Left lung (tissue), 4 donors: ENCODE measurements at regions not wholly inside any gene's neighbourhood (a gene's known extent, or its start where the extent isn't known, plus 50 kb on each side); places are given as distances from the start of the nearest gene placed in this dataset.

Source experiments
- ATAC-seq: fragments of 200-7000 bp; cut with Tn5 transposase; one replicate; pipeline ENCODE4 v1.9.1; 2020; ENCODE audit warnings: moderate library complexity
- DNase-seq, 4 donors: peaks; one replicate each; pipeline ENCODE4 v3.0.0-alpha.2; 2013 to 2020
- H3K27ac ChIP-seq, 2 donors: fragments of 200-600 bp; sonication (generic) in 1 of 2; one replicate each; pipeline versions ENCODE4 v1.5.0 to v1.8.0; 2020 to 2021
- H3K27me3 ChIP-seq, 2 donors: fragments of 200-600 bp; sonication (generic) in 1 of 2; one replicate each; pipeline versions ENCODE4 v1.5.0 to v1.8.0; 2020 to 2021
- H3K36me3 ChIP-seq, 2 donors: fragments of 200-600 bp; sonication (generic) in 1 of 2; one replicate each; pipeline versions ENCODE4 v1.5.0 to v1.8.0; 2020 to 2021
- H3K4me1 ChIP-seq, 2 donors: fragments of 200-600 bp; one replicate each; pipeline ENCODE4 v1.8.0; 2021
- H3K4me3 ChIP-seq, 2 donors: fragments of 200-600 bp; sonication (generic) in 1 of 2; one replicate each; pipeline versions ENCODE4 v1.5.0 to v1.8.0; 2020 to 2021; ENCODE audit warnings: mild to moderate bottlenecking in 1 of 2
- H3K9me3 ChIP-seq, 2 donors: fragments of 200-600 bp; sonication (generic) in 1 of 2; one replicate each; pipeline versions ENCODE4 v1.5.0 to v1.8.0; 2020 to 2021
- intact Hi-C, 2 donors: fragments of 100-400 bp; cut with DNase I; formaldehyde crosslinking; loops; one replicate each; pipeline versions ENCODE4 v1.11.2 to v1.14.2; 2022
- TF ChIP-seq, protein P1 (sequence below), 2 donors: fragments of 200-600 bp; sonication (generic) in 1 of 2; IDR thresholded peaks; one replicate each; pipeline versions ENCODE4 v1.5.0 to v1.8.0; 2021; ENCODE audit warnings: antibody characterized with exemption in 2 of 2
- donor health status: DM: no; HTN: yes; CAD: no.
- donor health status: DM: no; HTN: no; CAD: no.

DNA sequence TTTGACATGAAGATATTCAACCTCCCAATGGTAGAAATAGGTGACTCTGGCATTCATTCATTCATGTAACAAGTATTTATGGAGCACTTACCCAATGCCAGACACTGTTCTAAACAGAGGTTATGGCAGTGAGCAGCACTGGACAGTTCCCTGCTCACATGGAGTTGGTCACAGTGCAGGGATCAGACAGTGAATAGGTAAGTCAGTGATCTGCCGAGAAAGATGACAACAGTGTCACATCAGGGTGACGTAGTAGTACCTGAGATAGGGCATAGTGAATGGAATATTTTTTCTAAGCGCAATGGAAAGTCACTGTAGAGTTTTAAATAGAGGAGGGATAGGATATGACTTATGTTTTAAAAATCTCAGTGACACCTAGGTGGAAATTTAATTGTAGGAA lies 791.4 kb upstream of the RBFOX1 start:
- no peak overlapping the region for H3K27ac ChIP-seq
- no peaks in the 10 kb centered on the region for H3K4me1 ChIP-seq
- ATAC-seq: no peak
- no peaks in the 10 kb centered on the region for H3K9me3 ChIP-seq
- TF ChIP-seq, protein P1, sequence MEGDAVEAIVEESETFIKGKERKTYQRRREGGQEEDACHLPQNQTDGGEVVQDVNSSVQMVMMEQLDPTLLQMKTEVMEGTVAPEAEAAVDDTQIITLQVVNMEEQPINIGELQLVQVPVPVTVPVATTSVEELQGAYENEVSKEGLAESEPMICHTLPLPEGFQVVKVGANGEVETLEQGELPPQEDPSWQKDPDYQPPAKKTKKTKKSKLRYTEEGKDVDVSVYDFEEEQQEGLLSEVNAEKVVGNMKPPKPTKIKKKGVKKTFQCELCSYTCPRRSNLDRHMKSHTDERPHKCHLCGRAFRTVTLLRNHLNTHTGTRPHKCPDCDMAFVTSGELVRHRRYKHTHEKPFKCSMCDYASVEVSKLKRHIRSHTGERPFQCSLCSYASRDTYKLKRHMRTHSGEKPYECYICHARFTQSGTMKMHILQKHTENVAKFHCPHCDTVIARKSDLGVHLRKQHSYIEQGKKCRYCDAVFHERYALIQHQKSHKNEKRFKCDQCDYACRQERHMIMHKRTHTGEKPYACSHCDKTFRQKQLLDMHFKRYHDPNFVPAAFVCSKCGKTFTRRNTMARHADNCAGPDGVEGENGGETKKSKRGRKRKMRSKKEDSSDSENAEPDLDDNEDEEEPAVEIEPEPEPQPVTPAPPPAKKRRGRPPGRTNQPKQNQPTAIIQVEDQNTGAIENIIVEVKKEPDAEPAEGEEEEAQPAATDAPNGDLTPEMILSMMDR (IDR thresholded peaks at IDR 0.05): no peak
- no peaks in the 10 kb centered on the region for H3K36me3 ChIP-seq
- intact Hi-C loops: no loop called here
- no peaks in the 10 kb centered on the region for H3K27me3 ChIP-seq
- no peak overlapping the region for H3K4me3 ChIP-seq
- DNase-seq: no peak

DNA sequence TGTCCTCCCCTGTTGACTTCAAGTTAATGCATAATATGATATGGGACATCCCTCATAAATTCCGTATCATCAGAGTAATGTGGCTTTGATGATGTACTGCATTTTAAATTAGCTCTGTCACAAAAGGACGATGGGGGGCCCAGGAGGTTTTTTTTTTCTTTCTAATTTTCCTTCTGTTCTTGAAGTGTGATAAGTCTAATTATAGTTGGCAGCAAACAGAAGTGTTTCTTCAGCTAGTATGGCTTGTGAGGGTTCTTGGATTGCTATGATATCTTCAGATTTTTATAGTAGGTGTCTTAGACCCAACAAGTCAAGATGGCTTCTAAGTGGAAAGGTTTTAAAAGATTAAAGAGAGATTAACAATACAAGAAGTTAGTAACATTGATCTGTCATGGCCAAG lies 796.2 kb upstream of the RBFOX1 start:
- TF ChIP-seq, protein P1 (IDR thresholded peaks at IDR 0.05): no peak
- Histone ChIP-seq H3K27me3 (no peaks in the 10 kb centered on the region), H3K4me1 (no peaks in the 10 kb centered on the region), H3K9me3 (no peaks in the 10 kb centered on the region), H3K4me3 (no peak overlapping the region), H3K36me3 (no peaks in the 10 kb centered on the region), H3K27ac (no peak overlapping the region)
- intact Hi-C loops: no loop called here
- ATAC-seq (no peak), DNase-seq (no peak)

DNA sequence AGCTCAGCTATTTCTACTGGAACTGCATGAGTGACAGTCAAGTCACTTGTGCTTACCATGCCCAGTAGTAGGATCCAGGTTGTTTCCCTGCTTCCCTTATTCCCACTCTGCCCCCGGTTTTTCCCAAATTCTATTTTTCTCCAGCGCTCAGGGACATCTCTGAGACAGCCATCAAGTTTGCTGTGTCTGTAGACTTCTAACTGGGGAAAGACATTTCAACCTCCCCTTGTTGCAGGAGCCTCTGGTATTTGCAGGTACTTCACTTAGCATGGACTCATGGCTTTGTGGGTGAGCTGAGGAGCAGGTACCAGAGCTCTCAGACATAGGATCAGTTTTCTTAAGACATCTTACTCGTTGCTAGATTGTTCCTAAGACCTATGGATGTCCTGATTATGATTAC lies 801.6 kb upstream of the RBFOX1 start:
- Histone ChIP-seq H3K4me3 (no peak overlapping the region), H3K4me1 (no peaks in the 10 kb centered on the region), H3K27me3 (no peaks in the 10 kb centered on the region), H3K9me3 (no peaks in the 10 kb centered on the region), H3K27ac (no peak overlapping the region), H3K36me3 (no peaks in the 10 kb centered on the region)
- TF ChIP-seq, protein P1 (IDR thresholded peaks at IDR 0.05): no peak
- DNase-seq (no peak), ATAC-seq (no peak)
- intact Hi-C loops: no loop called here

DNA sequence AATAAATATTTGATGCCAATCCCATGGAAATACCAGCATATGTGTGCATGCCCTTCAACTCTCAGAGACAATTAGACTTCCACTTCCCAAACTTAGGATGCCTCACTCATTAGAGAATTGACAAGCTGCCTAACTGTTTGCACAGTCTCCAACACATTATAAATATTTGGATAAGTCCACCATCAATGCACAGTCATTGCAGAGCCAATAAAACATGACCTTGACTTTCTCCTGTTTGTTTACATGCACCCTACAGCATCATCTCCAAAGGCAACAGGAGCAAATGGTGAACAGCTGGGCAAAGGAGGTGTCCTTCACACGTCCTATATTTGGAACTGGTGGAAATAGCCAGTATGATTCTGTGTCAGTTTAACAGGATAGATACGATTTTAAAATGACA lies 804.4 kb upstream of the RBFOX1 start:
- TF ChIP-seq, protein P1 (IDR thresholded peaks at IDR 0.05): no peak
- intact Hi-C loops: no loop called here
- no peaks in the 10 kb centered on the region for H3K4me1 ChIP-seq
- no peaks in the 10 kb centered on the region for H3K9me3 ChIP-seq
- DNase-seq: no peak
- H3K27me3 ChIP-seq: no peaks in the 10 kb centered on the region
- no peaks in the 10 kb centered on the region for H3K36me3 ChIP-seq
- H3K27ac ChIP-seq: no peak overlapping the region
- no peak overlapping the region for H3K4me3 ChIP-seq
- ATAC-seq: no peak

DNA sequence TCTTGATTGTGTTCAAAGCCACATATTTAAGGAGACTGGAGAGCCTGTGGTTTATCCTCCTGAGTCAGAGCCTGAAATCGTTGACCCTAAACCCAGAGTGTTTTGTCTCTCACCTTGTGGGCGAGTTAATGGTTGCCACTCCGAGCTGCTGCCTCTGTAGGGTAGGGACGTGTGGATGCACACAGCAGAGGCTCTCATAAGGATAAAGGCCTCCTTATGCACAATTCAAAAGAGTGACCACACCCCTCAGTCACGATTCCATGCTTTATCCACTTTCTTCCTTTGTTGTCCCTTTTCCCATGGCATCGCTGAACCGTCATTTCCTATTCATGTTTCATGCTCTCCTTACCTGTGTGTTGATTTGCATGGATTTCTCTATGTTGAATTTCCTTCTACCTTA lies 805.0 kb upstream of the RBFOX1 start:
- ATAC-seq: no peak
- no peaks in the 10 kb centered on the region for H3K27me3 ChIP-seq
- intact Hi-C loops: no loop called here
- H3K36me3 ChIP-seq: no peaks in the 10 kb centered on the region
- no peaks in the 10 kb centered on the region for H3K9me3 ChIP-seq
- H3K4me3 ChIP-seq: no peak overlapping the region
- no peaks in the 10 kb centered on the region for H3K4me1 ChIP-seq
- no peak overlapping the region for H3K27ac ChIP-seq
- TF ChIP-seq, protein P1 (IDR thresholded peaks at IDR 0.05): no peak
- no peak for DNase-seq
